ENCODE measurements at regions not wholly inside any gene's neighbourhood (a gene's known extent, or its start where the extent isn't known, plus 50 kb on each side); places are given as distances from the start of the nearest gene placed in this dataset.

GRCh38 chr16:52652033-52652432 is 105.1 kb upstream of the TOX3 start:
- Mint-ChIP-seq H3K27ac (no peak overlapping the region), H3K4me1 (ENCODE audit: low read depth) (peaks cover 14% of the 10 kb centered on the region), H3K9me3 (ENCODE audit: low read depth) (no peaks in the 10 kb centered on the region), H3K36me3 (ENCODE audit: insufficient read depth) (no peaks in the 10 kb centered on the region), H3K27me3 (peaks cover 8% of the 10 kb centered on the region), H3K4me3 (ENCODE audit: low read depth) (no peak overlapping the region)
- TF ChIP-seq CTCF (IDR thresholded peaks at IDR 0.05; ENCODE audit: unreplicated experiment), result no peak
- DNase-seq (ENCODE audit: low spot score, unreplicated experiment), result no peak

DNA sequence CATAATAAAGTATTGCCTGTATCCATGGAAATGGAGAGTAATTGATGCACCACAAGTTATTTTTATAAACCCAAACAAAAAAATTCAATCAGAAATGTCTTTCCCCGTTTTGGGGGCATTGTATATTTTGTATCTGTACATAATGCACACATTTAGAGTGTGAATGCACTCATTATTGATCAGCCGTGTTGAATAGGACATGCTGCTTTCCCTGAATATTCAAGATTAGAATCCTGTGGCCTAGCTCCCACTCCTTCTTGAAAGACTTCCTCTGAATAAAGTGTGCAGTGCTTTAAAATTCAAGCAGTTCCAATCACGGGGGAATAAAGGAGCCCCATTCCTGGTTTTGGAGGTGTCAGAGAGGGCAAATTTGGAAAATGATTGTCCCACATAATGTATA is 103.8 kb upstream of the TOX3 start:
- TF ChIP-seq CTCF (IDR thresholded peaks at IDR 0.05; ENCODE audit: unreplicated experiment), result no peak
- no peak overlapping the region for H3K27ac Mint-ChIP-seq
- DNase-seq (ENCODE audit: low spot score, unreplicated experiment), result no peak
- H3K4me3 Mint-ChIP-seq (ENCODE audit: low read depth), result no peak overlapping the region
- peaks cover 13% of the 10 kb centered on the region for H3K4me1 Mint-ChIP-seq (ENCODE audit: low read depth)
- H3K36me3 Mint-ChIP-seq (ENCODE audit: insufficient read depth), result no peaks in the 10 kb centered on the region
- peaks cover 12% of the 10 kb centered on the region for H3K27me3 Mint-ChIP-seq
- no peaks in the 10 kb centered on the region for H3K9me3 Mint-ChIP-seq (ENCODE audit: low read depth)

DNA sequence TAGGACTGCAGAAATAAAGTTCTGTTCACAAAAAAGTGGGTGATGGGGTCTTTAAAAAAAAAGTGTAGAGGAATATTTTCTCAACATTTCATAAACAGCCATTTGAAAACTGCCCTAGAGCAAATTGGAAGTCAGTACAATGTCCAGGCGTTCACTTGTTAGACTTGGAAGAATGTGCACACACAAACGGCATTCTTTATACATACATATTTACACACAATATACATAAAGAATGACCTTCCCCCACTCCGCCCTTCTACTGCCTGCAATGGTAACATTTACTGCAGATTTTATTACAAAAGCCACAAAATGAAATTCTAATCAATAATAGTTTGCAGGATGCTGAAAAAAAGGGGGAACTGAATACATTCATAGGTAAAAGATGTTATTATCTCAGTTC is 103.4 kb upstream of the TOX3 start:
- H3K4me1 Mint-ChIP-seq (ENCODE audit: low read depth), result peaks cover 9% of the 10 kb centered on the region
- DNase-seq (ENCODE audit: low spot score, unreplicated experiment), result no peak
- TF ChIP-seq CTCF (IDR thresholded peaks at IDR 0.05; ENCODE audit: unreplicated experiment), result no peak
- no peak overlapping the region for H3K27ac Mint-ChIP-seq
- H3K9me3 Mint-ChIP-seq (ENCODE audit: low read depth), result no peaks in the 10 kb centered on the region
- H3K4me3 Mint-ChIP-seq (ENCODE audit: low read depth), result no peak overlapping the region
- H3K36me3 Mint-ChIP-seq (ENCODE audit: insufficient read depth), result no peaks in the 10 kb centered on the region
- H3K27me3 Mint-ChIP-seq, result peaks cover 9% of the 10 kb centered on the region

- DNase-seq (ENCODE audit: low spot score, unreplicated experiment), result no peak
- Mint-ChIP-seq H3K27ac (no peak overlapping the region), H3K36me3 (ENCODE audit: insufficient read depth) (no peaks in the 10 kb centered on the region), H3K4me3 (ENCODE audit: low read depth) (no peak overlapping the region), H3K4me1 (ENCODE audit: low read depth) (peaks cover 9% of the 10 kb centered on the region), H3K27me3 (peaks cover 11% of the 10 kb centered on the region), H3K9me3 (ENCODE audit: low read depth) (no peaks in the 10 kb centered on the region)
- no peak for TF ChIP-seq CTCF (IDR thresholded peaks at IDR 0.05; ENCODE audit: unreplicated experiment)
Measured at GRCh38 chr16:52649870-52650269, 102.9 kb upstream of the TOX3 start.

DNA sequence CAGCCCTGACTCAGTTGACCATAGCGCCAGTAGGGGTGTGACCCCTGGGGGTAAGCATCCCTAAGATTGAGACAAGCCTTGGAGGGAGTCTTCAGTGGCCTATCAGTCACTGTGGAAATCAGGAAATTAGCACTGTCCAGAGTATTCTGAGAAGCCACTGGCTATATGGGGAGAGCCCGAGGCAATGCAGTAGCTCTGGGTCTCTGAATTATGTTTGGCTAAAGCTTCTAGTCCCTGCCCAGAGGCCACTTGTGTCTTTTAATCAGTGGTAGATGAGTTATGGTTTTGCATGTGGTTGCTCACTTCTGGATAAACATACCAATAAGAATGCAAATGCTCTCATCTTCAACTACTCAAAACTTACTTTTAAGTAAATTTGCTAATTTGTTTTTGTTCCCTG is 100.6 kb upstream of the TOX3 start:
- no peak for DNase-seq (ENCODE audit: low spot score, unreplicated experiment)
- H3K9me3 Mint-ChIP-seq (ENCODE audit: low read depth), result no peaks in the 10 kb centered on the region
- H3K4me1 Mint-ChIP-seq (ENCODE audit: low read depth), result peaks cover 8% of the 10 kb centered on the region
- H3K36me3 Mint-ChIP-seq (ENCODE audit: insufficient read depth), result no peaks in the 10 kb centered on the region
- peaks cover 18% of the 10 kb centered on the region for H3K27me3 Mint-ChIP-seq
- no peak overlapping the region for H3K27ac Mint-ChIP-seq
- no peak for TF ChIP-seq CTCF (IDR thresholded peaks at IDR 0.05; ENCODE audit: unreplicated experiment)
- no peak overlapping the region for H3K4me3 Mint-ChIP-seq (ENCODE audit: low read depth)

Measured in progenitor cell of endocrine pancreas (in vitro differentiated cells).